ENCODE measurements at regions not wholly inside any gene's neighbourhood (a gene's known extent, or its start where the extent isn't known, plus 50 kb on each side); places are given as distances from the start of the nearest gene placed in this dataset.

GRCh38 chr19:31436121-31436776 is 87.0 kb upstream of the TSHZ3 start:
- H3K36me3 ChIP-seq (replicated peaks in 1 of 2; ENCODE audit: control insufficient read depth in 1 of 2, insufficient read depth in 2 of 2, low read length in 2 of 2): no peaks in the 10 kb centered on the region
- no peaks in the 10 kb centered on the region for H4K20me1 ChIP-seq (ENCODE audit: insufficient read depth, low read length)
- H3K27me3 ChIP-seq (ENCODE audit: control insufficient read depth in 1 of 2, insufficient read depth in 2 of 2, low read length in 2 of 2): no peaks in the 10 kb centered on the region
- no peak for FAIRE-seq
- ChIA-PET CTCF (ENCODE audit: low intra/inter-chr PET ratio, low total read pairs) (no interaction called here), POLR2A (no interaction called here)
- in situ Hi-C loops (cut with HindIII; ENCODE audit: extremely low pct_ligation_motif_present, low pct_unique_long_range_greater_than_20kb): no loop called here
- 0% methylated on average over 3 of the region's 4 CpGs for WGBS (ENCODE audit: low lambda C conversion rate)
- H2AFZ ChIP-seq (ENCODE audit: low read length): no peak overlapping the region
- H3K9me3 ChIP-seq (ENCODE audit: low read length): peaks cover 97% of the 10 kb centered on the region
- no peak for DNase-seq (ENCODE audit: low spot score)
- no TSS peak for BruUV-seq (replicated peaks)
- H3K4me3 ChIP-seq (replicated peaks in 1 of 3; ENCODE audit: insufficient read depth in 1 of 3, low read depth in 2 of 3, low read length in 3 of 3): no peak overlapping the region
- no peak overlapping the region for H3K27ac ChIP-seq (ENCODE audit: extremely low read length, insufficient read depth, low read length)
- no peaks in the 10 kb centered on the region for H3K79me2 ChIP-seq (ENCODE audit: insufficient read depth, low read length)
- H3K4me2 ChIP-seq (ENCODE audit: low read depth, low read length): no peak overlapping the region
- H3K4me1 ChIP-seq (ENCODE audit: insufficient read depth, low read length): no peaks in the 10 kb centered on the region
- no peak for ATAC-seq
- intact Hi-C loops (cut with micrococcal nuclease; ENCODE audit: unreplicated experiment): no loop called here
- no peak for TF ChIP-seq RBM22 (optimal IDR thresholded peaks at IDR 0.05; ENCODE audit: low read length)
- no peak overlapping the region for H3K9ac ChIP-seq (ENCODE audit: insufficient read depth, low read depth, low read length)

GRCh38 chr19:31438401-31439269 is 89.4 kb upstream of the TSHZ3 start:
- Histone ChIP-seq H3K36me3 (replicated peaks in 1 of 2; ENCODE audit: control insufficient read depth in 1 of 2, insufficient read depth in 2 of 2, low read length in 2 of 2) (no peaks in the 10 kb centered on the region), H3K4me3 (replicated peaks in 1 of 3; ENCODE audit: insufficient read depth in 1 of 3, low read depth in 2 of 3, low read length in 3 of 3) (no peak overlapping the region), H2AFZ (ENCODE audit: low read length) (no peak overlapping the region), H3K4me2 (ENCODE audit: low read depth, low read length) (no peak overlapping the region), H3K79me2 (ENCODE audit: insufficient read depth, low read length) (no peaks in the 10 kb centered on the region), H3K27ac (ENCODE audit: extremely low read length, insufficient read depth, low read length) (no peak overlapping the region), H3K4me1 (ENCODE audit: insufficient read depth, low read length) (no peaks in the 10 kb centered on the region), H3K9me3 (ENCODE audit: low read length) (peaks cover 82% of the 10 kb centered on the region), H4K20me1 (ENCODE audit: insufficient read depth, low read length) (no peaks in the 10 kb centered on the region), H3K9ac (ENCODE audit: insufficient read depth, low read depth, low read length) (no peak overlapping the region), H3K27me3 (ENCODE audit: control insufficient read depth in 1 of 2, insufficient read depth in 2 of 2, low read length in 2 of 2) (no peaks in the 10 kb centered on the region)
- no peak for FAIRE-seq
- ChIA-PET POLR2A (no interaction called here), CTCF (ENCODE audit: low intra/inter-chr PET ratio, low total read pairs) (no interaction called here)
- in situ Hi-C loops (cut with HindIII; ENCODE audit: extremely low pct_ligation_motif_present, low pct_unique_long_range_greater_than_20kb) (no loop called here), intact Hi-C loops (cut with micrococcal nuclease; ENCODE audit: unreplicated experiment) (no loop called here)
- BruUV-seq (replicated peaks): no TSS peak
- TF ChIP-seq CBX5 (CRISPR knock-in tag; IDR thresholded peaks at IDR 0.05; ENCODE audit: borderline replicate concordance) (no peak), CREB1 (IDR thresholded peaks at IDR 0.05) (peak; percentile 32; the same call in 1 of the 2 replicates), CREB1 (CRISPR knock-in tag; IDR thresholded peaks at IDR 0.05) (no peak), KLF6 (CRISPR knock-in tag; IDR thresholded peaks at IDR 0.05) (no peak)
- no peak for DNase-seq (ENCODE audit: low spot score)
- ATAC-seq: no peak
- 46% methylated on average over 12 of the region's 12 CpGs for WGBS (ENCODE audit: low lambda C conversion rate)

Measured in HepG2 (cell line).